DMS 273 (cell line): ENCODE measurements at regions not wholly inside any gene's neighbourhood (a gene's known extent, or its start where the extent isn't known, plus 50 kb on each side); places are given as distances from the start of the nearest gene placed in this dataset.
A peak's percentile ranks its signal among the peaks of the same experiment; 100 is the strongest.

Experiments
- DNase-seq: peaks from one replicate; lab custom pipeline; 2025; ENCODE audit not compliant: unreplicated experiment; lab: John Stamatoyannopoulos, UW

DNA sequence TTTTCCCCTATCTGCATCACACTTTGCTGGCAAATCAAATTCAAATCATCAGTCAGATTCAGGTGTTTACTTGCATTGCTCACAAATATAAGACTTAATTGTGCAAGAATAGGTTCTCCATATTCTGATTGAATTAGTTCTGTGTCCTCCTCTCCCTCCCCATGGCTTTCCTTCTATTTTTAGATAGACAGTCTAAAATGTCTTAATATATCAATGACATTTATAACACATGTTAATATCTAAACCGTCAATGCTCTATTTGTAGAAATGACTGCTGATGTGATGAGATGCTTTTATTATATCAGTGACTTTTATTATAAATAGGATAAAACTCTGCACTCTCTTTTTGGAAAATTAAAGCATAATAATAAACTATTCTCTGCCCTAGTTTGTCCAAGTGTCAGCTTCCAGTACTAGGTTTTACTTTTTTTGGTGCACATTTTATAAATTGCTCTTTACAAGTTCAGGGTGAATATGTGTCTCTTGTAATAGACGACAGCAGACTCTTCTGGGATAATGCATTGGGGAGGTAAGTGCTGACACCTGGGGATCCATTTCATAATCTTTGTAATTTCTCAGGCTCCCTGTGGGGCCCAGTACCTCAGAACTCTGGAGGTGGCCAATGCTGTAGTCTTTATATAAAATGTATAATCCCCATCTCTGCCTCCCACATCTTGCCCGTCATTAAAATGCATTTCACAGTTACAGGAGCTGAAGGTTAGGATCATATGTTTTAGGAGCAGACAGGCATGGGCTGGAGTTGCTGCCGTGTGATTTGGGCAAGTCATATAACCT is 321.5 kb downstream of the BRINP1 start:
- no peak for DNase-seq

DNA sequence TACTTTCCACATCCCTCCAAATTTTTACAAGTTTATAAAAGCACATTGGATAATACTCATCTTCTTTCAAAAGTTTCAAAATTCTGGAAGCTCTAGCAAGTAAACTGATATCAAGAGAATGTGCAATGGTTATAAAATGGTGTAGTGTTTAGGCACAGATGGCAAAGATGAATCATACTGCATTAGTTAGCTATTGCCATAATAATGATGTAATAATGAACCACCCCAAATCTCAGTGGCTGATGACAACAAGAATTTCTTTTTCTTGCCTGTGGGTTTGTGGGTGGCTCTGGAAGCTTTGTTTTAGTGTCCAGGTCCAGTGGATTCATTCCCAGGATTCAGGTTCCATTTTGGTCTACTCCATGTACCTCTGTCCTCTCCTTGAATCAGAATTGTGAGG is 319.0 kb downstream of the BRINP1 start:
- DNase-seq = peak; percentile 29

DNA sequence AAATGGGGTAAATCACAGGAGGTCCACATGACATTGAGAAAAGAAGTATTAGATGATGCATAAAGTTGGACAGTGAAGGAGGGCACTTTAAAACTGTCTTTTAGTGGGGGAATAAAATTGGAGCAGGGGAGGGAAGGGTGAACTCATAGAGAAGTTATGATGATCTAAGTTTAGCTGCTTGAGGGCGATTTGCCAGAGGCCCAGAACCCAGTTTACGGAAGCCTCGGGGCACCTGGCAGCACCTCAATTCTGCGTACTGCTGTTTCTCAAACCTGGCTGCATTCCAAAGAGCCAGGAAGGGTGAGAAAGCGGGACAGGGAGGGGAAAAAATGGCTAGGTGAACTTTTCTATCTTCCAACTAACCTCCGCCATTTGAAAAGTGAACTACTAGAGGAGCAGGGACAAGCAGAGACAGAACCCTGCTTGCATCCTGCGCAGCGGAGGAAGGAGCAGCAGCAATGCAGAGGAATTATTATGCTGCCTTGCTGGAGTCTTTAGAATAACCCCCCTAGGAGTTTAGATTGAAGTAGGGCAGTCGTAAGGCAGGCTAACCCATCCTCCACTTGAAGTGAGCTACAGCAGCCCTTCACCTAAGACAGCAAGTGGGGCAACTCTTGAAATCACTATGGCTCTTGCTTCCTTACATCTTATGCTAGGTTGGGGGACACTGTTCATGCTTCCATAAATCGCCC is 316.8 kb downstream of the BRINP1 start:
- peak; percentile 28 for DNase-seq

- no peak for DNase-seq
These were observed 316.2 kb downstream of the BRINP1 start for GRCh38 chr9:119053070-119053469.

GRCh38 chr9:119060629-119061385 is 308.4 kb downstream of the BRINP1 start:
- no peak for DNase-seq

GRCh38 chr9:119071636-119072035 is 297.6 kb downstream of the BRINP1 start:
- DNase-seq = no peak

GRCh38 chr9:119074017-119074416 is 295.2 kb downstream of the BRINP1 start:
- DNase-seq = no peak

DNA sequence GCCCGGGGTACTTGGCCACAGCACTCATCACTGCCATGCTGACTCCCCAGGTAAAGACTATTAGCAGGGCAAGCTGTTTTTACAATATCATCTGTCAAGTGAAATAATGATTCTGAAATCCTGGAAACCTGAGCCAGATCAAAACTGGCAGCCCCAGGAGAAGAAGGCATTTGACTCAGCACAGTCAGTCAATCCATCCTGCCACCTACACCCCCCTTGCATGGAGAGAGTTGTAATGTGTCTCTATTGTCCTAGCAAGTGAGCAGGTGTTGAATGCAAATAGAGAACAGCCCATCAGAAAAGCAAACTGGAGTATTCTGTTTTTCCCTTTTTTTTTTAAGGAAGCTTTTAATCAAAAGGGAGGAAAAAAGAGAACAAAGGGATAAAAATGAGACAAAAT is 291.2 kb downstream of the BRINP1 start:
- no peak for DNase-seq

GRCh38 chr9:119083673-119084072 is 285.6 kb downstream of the BRINP1 start:
- DNase-seq = no peak

GRCh38 chr9:119086590-119086989 is 282.6 kb downstream of the BRINP1 start:
- peak; percentile 4 for DNase-seq

- DNase-seq = no peak
These were observed 281.2 kb downstream of the BRINP1 start for GRCh38 chr9:119088002-119088547.

GRCh38 chr9:119091074-119091473 is 278.2 kb downstream of the BRINP1 start:
- no peak for DNase-seq

DNA sequence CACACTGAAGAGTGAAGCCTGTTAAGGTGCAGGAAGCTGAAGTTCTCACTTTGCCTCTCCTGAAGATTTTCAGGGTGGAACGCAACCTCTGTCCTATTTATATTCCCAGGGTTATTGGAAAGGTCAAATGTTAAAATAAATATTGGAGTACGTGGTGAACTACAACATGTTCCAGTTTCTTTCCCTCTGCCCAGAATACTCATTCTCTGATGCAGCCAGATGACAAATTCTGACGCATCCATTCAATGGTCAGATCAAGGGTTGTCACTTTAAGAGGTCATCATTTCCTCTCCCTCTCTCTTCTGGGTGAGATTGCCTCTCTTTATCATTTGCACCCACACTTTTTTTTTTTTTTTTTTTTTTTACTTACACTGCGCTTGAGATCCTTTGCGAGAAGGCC is 277.1 kb downstream of the BRINP1 start:
- no peak for DNase-seq

DNA sequence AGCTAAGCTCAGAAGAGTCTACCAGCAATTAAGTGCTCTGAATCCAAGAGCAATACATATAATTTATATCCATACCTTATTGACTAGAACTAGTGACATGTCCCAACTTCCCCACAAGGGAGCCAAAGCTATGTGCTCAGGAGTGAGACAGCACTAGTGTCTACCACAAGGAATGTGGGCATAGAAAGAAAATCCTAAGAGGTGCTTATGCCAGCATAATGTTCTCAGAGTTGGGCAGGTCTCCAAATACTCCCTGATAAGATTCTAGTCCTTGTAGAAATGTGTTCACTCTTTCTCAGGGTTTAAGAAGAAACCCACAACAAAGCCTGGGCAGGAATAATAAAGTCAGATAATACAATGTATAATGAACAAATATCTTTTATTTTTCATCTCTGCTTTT is 275.1 kb downstream of the BRINP1 start:
- no peak for DNase-seq

GRCh38 chr9:119095072-119095471 is 274.2 kb downstream of the BRINP1 start:
- no peak for DNase-seq

GRCh38 chr9:119101048-119101447 is 268.2 kb downstream of the BRINP1 start:
- no peak for DNase-seq

DNA sequence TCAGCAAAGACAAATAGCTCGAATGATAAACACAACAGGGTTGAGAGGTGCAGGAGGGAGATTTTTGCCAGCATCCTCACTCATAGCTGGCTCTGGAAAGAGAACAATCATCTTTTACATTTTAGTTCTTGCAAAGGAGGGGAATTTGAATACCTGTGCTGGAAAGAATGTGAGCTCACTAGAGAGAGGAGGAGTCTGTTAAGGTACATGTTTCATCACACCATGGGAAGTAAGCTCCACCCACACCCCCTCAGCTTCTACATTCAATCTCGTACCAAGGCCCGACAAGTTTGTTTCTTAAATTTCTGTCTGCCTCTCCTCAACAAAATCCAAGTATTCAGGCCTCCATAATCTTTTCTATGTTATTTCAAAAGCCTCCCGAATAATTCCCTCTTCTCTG is 254.6 kb downstream of the BRINP1 start:
- DNase-seq = peak; percentile 17
